ENCODE measurements at regions not wholly inside any gene's neighbourhood (a gene's known extent, or its start where the extent isn't known, plus 50 kb on each side); places are given as distances from the start of the nearest gene placed in this dataset.

DNA sequence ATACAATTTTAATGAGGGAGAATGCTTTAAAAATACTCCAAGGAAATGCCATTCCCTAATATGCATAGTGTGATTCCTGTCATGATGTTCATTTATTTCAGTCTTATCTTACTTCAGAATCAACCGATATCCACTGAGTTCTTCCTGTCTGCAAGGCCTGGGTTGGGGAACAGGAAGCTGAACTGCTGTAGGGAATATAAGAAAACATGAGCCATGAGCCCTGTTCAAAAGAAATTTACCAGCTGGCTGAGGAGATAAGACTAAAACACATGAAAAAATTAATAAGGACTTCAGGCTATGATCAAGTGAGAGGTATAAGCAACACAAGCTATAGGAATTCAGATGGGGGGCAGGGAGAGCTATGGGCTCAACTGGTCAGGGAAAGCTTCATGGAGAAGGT is 184.7 kb downstream of the PLPP4 start:
- BruUV-seq (replicated peaks): no TSS peak
- no peak overlapping the region for H3K4me2 ChIP-seq (ENCODE audit: low read depth, low read length)
- no peak overlapping the region for H3K4me3 ChIP-seq (replicated peaks in 1 of 3; ENCODE audit: insufficient read depth in 1 of 3, low read depth in 2 of 3, low read length in 3 of 3)
- no peaks in the 10 kb centered on the region for H3K36me3 ChIP-seq (replicated peaks in 1 of 2; ENCODE audit: control insufficient read depth in 1 of 2, insufficient read depth in 2 of 2, low read length in 2 of 2)
- H3K9me3 ChIP-seq (ENCODE audit: low read length): no peaks in the 10 kb centered on the region
- peaks cover 4 to 5% of the 10 kb centered on the region in 2 experiments; a peak in 2 of 5 replicates for H3K27me3 ChIP-seq (ENCODE audit: control insufficient read depth in 1 of 2, insufficient read depth in 2 of 2, low read length in 2 of 2)
- POLR2A ChIA-PET: no interaction called here
- in situ Hi-C loops (cut with HindIII; ENCODE audit: extremely low pct_ligation_motif_present, low pct_unique_long_range_greater_than_20kb): no loop called here
- FAIRE-seq (no peak), DNase-seq (ENCODE audit: low spot score) (no peak), ATAC-seq (no peak)
- no peaks in the 10 kb centered on the region for H4K20me1 ChIP-seq (ENCODE audit: insufficient read depth, low read length)
- H2AFZ ChIP-seq (ENCODE audit: low read length): no peak overlapping the region
- no peak overlapping the region for H3K27ac ChIP-seq (ENCODE audit: extremely low read length, insufficient read depth, low read length)
- H3K4me1 ChIP-seq (ENCODE audit: insufficient read depth, low read length): no peaks in the 10 kb centered on the region
- no peaks in the 10 kb centered on the region for H3K79me2 ChIP-seq (ENCODE audit: insufficient read depth, low read length)
- intact Hi-C loops (cut with micrococcal nuclease; ENCODE audit: unreplicated experiment): no loop called here
- CTCF ChIA-PET (ENCODE audit: low intra/inter-chr PET ratio, low total read pairs): no interaction called here
- no peak overlapping the region for H3K9ac ChIP-seq (ENCODE audit: insufficient read depth, low read depth, low read length)
- WGBS (ENCODE audit: low lambda C conversion rate): 0% methylated on average over 1 of the region's 1 CpG
- TF ChIP-seq, protein P1, sequence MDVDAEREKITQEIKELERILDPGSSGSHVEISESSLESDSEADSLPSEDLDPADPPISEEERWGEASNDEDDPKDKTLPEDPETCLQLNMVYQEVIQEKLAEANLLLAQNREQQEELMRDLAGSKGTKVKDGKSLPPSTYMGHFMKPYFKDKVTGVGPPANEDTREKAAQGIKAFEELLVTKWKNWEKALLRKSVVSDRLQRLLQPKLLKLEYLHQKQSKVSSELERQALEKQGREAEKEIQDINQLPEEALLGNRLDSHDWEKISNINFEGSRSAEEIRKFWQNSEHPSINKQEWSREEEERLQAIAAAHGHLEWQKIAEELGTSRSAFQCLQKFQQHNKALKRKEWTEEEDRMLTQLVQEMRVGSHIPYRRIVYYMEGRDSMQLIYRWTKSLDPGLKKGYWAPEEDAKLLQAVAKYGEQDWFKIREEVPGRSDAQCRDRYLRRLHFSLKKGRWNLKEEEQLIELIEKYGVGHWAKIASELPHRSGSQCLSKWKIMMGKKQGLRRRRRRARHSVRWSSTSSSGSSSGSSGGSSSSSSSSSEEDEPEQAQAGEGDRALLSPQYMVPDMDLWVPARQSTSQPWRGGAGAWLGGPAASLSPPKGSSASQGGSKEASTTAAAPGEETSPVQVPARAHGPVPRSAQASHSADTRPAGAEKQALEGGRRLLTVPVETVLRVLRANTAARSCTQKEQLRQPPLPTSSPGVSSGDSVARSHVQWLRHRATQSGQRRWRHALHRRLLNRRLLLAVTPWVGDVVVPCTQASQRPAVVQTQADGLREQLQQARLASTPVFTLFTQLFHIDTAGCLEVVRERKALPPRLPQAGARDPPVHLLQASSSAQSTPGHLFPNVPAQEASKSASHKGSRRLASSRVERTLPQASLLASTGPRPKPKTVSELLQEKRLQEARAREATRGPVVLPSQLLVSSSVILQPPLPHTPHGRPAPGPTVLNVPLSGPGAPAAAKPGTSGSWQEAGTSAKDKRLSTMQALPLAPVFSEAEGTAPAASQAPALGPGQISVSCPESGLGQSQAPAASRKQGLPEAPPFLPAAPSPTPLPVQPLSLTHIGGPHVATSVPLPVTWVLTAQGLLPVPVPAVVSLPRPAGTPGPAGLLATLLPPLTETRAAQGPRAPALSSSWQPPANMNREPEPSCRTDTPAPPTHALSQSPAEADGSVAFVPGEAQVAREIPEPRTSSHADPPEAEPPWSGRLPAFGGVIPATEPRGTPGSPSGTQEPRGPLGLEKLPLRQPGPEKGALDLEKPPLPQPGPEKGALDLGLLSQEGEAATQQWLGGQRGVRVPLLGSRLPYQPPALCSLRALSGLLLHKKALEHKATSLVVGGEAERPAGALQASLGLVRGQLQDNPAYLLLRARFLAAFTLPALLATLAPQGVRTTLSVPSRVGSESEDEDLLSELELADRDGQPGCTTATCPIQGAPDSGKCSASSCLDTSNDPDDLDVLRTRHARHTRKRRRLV (CRISPR knock-in tag; IDR thresholded peaks at IDR 0.05): no peak
- TF ChIP-seq, protein P2, sequence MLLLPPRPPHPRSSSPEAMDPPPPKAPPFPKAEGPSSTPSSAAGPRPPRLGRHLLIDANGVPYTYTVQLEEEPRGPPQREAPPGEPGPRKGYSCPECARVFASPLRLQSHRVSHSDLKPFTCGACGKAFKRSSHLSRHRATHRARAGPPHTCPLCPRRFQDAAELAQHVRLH (CRISPR knock-in tag; IDR thresholded peaks at IDR 0.05; ENCODE audit: borderline replicate concordance, low read depth): no peak
- no peak for TF ChIP-seq PTBP1 (IDR thresholded peaks at IDR 0.05; ENCODE audit: low read depth, low read length, poor library complexity, severe bottlenecking)
- TF ChIP-seq, protein P3, sequence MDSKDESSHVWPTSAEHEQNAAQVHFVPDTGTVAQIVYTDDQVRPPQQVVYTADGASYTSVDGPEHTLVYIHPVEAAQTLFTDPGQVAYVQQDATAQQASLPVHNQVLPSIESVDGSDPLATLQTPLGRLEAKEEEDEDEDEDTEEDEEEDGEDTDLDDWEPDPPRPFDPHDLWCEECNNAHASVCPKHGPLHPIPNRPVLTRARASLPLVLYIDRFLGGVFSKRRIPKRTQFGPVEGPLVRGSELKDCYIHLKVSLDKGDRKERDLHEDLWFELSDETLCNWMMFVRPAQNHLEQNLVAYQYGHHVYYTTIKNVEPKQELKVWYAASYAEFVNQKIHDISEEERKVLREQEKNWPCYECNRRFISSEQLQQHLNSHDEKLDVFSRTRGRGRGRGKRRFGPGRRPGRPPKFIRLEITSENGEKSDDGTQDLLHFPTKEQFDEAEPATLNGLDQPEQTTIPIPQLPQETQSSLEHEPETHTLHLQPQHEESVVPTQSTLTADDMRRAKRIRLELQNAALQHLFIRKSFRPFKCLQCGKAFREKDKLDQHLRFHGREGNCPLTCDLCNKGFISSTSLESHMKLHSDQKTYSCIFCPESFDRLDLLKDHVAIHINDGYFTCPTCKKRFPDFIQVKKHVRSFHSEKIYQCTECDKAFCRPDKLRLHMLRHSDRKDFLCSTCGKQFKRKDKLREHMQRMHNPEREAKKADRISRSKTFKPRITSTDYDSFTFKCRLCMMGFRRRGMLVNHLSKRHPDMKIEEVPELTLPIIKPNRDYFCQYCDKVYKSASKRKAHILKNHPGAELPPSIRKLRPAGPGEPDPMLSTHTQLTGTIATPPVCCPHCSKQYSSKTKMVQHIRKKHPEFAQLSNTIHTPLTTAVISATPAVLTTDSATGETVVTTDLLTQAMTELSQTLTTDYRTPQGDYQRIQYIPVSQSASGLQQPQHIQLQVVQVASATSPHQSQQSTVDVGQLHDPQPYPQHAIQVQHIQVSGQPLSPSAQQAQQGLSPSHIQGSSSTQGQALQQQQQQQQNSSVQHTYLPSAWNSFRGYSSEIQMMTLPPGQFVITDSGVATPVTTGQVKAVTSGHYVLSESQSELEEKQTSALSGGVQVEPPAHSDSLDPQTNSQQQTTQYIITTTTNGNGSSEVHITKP (CRISPR knock-in tag; IDR thresholded peaks at IDR 0.05; ENCODE audit: low read depth): no peak
- no peak for TF ChIP-seq ZNF619 (CRISPR knock-in tag; IDR thresholded peaks at IDR 0.05)
- TF ChIP-seq BRD4 (CRISPR knock-in tag; IDR thresholded peaks at IDR 0.05): no peak
- TF ChIP-seq ZNF225 (CRISPR knock-in tag; IDR thresholded peaks at IDR 0.05): no peak
- TF ChIP-seq ZNF563 (CRISPR knock-in tag; IDR thresholded peaks at IDR 0.05): no peak
- TF ChIP-seq TAF15 (IDR thresholded peaks at IDR 0.05; ENCODE audit: low read depth, low read length, poor library complexity, severe bottlenecking): no peak
- no peak for TF ChIP-seq DNMT3B (CRISPR knock-in tag; conservative IDR thresholded peaks at IDR 0.05)
- TF ChIP-seq, protein P4, sequence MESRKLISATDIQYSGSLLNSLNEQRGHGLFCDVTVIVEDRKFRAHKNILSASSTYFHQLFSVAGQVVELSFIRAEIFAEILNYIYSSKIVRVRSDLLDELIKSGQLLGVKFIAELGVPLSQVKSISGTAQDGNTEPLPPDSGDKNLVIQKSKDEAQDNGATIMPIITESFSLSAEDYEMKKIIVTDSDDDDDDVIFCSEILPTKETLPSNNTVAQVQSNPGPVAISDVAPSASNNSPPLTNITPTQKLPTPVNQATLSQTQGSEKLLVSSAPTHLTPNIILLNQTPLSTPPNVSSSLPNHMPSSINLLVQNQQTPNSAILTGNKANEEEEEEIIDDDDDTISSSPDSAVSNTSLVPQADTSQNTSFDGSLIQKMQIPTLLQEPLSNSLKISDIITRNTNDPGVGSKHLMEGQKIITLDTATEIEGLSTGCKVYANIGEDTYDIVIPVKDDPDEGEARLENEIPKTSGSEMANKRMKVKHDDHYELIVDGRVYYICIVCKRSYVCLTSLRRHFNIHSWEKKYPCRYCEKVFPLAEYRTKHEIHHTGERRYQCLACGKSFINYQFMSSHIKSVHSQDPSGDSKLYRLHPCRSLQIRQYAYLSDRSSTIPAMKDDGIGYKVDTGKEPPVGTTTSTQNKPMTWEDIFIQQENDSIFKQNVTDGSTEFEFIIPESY (CRISPR knock-in tag; IDR thresholded peaks at IDR 0.05): no peak
- TF ChIP-seq, protein P5, sequence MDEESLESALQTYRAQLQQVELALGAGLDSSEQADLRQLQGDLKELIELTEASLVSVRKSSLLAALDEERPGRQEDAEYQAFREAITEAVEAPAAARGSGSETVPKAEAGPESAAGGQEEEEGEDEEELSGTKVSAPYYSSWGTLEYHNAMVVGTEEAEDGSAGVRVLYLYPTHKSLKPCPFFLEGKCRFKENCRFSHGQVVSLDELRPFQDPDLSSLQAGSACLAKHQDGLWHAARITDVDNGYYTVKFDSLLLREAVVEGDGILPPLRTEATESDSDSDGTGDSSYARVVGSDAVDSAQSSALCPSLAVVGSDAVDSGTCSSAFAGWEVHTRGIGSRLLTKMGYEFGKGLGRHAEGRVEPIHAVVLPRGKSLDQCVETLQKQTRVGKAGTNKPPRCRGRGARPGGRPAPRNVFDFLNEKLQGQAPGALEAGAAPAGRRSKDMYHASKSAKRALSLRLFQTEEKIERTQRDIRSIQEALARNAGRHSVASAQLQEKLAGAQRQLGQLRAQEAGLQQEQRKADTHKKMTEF (CRISPR knock-in tag; IDR thresholded peaks at IDR 0.05): no peak
- no peak for TF ChIP-seq ZNF781 (CRISPR knock-in tag; IDR thresholded peaks at IDR 0.05; ENCODE audit: borderline replicate concordance, not compliant biosample characterization)
